ENCODE measurements at regions not wholly inside any gene's neighbourhood (a gene's known extent, or its start where the extent isn't known, plus 50 kb on each side); places are given as distances from the start of the nearest gene placed in this dataset.

DNA sequence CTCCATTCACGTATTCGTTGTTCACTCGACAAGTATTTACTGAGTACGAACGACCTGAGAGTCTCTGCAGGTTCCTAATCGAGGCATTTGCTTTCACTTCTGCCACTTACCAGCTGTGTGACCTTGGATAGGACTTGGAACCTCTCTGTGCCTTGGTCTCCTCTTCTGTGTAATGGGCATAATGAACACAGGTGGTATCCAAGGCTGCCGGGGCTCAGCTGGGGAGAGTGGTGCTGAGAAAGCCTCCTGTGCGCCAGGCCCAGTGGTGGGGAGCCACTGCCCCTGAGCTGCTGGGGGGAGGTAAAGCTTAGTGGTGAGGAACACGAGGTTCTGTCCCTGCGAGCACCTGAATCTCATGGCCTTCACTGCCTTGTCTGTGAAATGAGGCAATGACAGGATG lies 150.7 kb downstream of the IRF8 start:
- H3K27me3 ChIP-seq (ENCODE audit: low read length): peaks cover 55% of the 10 kb centered on the region

DNA sequence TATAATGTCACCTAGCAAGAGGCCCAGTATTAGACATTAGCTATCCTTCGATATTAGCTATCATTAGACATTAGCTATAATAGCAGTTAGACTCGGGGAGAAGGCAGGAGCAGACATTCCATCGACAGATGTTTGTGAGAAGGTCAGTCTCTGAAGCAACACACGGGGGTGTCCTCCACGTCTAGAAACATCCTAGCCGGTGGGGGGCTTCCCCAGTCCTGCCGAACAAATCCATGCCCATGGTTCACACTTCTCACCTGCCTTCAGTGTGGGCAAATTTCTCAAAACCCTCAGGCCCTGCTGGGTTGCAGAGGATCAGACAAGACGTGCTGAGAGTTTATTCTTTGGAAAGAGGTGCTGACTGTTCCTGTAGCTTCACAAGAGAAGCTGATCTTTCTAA lies 151.1 kb downstream of the IRF8 start:
- Histone ChIP-seq H3K27me3 (ENCODE audit: low read length) (peaks cover 58% of the 10 kb centered on the region), H3K4me1 (ENCODE audit: insufficient read depth, low read length) (no peaks in the 10 kb centered on the region), H3K9ac (ENCODE audit: low read length) (no peak overlapping the region), H3K4me2 (ENCODE audit: low read length) (no peak overlapping the region), H3K9me2 (replicated peaks; ENCODE audit: low read length) (no peaks in the 10 kb centered on the region), H3K36me3 (ENCODE audit: low read depth, low read length) (no peaks in the 10 kb centered on the region), H4K20me1 (ENCODE audit: low read length) (no peaks in the 10 kb centered on the region), H3K79me2 (ENCODE audit: low read length) (no peaks in the 10 kb centered on the region), H3F3A (ENCODE audit: low read length, unreplicated experiment) (no peaks in the 10 kb centered on the region), H3K4me3 (ENCODE audit: low read length) (no peak overlapping the region), H3K9me3 (ENCODE audit: low read length) (no peaks in the 10 kb centered on the region), H3K27ac (ENCODE audit: low read length) (no peak overlapping the region), H2AFZ (ENCODE audit: low read length) (no peak overlapping the region)
- no peak for TF ChIP-seq EZH2phosphoT487 (IDR thresholded peaks at IDR 0.05; ENCODE audit: borderline replicate concordance, low read length)
- TF ChIP-seq, protein P1, sequence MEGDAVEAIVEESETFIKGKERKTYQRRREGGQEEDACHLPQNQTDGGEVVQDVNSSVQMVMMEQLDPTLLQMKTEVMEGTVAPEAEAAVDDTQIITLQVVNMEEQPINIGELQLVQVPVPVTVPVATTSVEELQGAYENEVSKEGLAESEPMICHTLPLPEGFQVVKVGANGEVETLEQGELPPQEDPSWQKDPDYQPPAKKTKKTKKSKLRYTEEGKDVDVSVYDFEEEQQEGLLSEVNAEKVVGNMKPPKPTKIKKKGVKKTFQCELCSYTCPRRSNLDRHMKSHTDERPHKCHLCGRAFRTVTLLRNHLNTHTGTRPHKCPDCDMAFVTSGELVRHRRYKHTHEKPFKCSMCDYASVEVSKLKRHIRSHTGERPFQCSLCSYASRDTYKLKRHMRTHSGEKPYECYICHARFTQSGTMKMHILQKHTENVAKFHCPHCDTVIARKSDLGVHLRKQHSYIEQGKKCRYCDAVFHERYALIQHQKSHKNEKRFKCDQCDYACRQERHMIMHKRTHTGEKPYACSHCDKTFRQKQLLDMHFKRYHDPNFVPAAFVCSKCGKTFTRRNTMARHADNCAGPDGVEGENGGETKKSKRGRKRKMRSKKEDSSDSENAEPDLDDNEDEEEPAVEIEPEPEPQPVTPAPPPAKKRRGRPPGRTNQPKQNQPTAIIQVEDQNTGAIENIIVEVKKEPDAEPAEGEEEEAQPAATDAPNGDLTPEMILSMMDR (conservative IDR thresholded peaks at IDR 0.05; ENCODE audit: low read depth, low read length): no peak
- no peak for TF ChIP-seq EZH2 (IDR thresholded peaks at IDR 0.05; ENCODE audit: low read length, unreplicated experiment)
- BruUV-seq (replicated peaks): no TSS peak
- intact Hi-C loops (cut with micrococcal nuclease): no loop called here
- POLR2A ChIA-PET (ENCODE audit: unreplicated experiment): interaction anchor here (0.7 kb wide), 1 partner anchor 1756 kb away, joined by 3 read pairs; no protein-coding TSS in a partner anchor
- ATAC-seq (no peak), DNase-seq (no peak)
- CTCF ChIA-PET: no interaction called here

More for the DNA sequence above, 150.7 kb downstream of the IRF8 start:
- Histone ChIP-seq H4K20me1 (ENCODE audit: low read length) (no peaks in the 10 kb centered on the region), H3K4me2 (ENCODE audit: low read length) (no peak overlapping the region), H3K79me2 (ENCODE audit: low read length) (no peaks in the 10 kb centered on the region), H3K36me3 (ENCODE audit: low read depth, low read length) (no peaks in the 10 kb centered on the region), H3K9me3 (ENCODE audit: low read length) (no peaks in the 10 kb centered on the region), H3K4me3 (ENCODE audit: low read length) (no peak overlapping the region), H3K27ac (ENCODE audit: low read length) (no peak overlapping the region), H2AFZ (ENCODE audit: low read length) (no peak overlapping the region), H3K4me1 (ENCODE audit: insufficient read depth, low read length) (no peaks in the 10 kb centered on the region), H3K9ac (ENCODE audit: low read length) (no peak overlapping the region), H3K9me2 (replicated peaks; ENCODE audit: low read length) (no peaks in the 10 kb centered on the region), H3F3A (ENCODE audit: low read length, unreplicated experiment) (no peaks in the 10 kb centered on the region)
- BruUV-seq (replicated peaks): no TSS peak
- TF ChIP-seq, protein P1 (conservative IDR thresholded peaks at IDR 0.05; ENCODE audit: low read depth, low read length): no peak
- TF ChIP-seq EZH2phosphoT487 (IDR thresholded peaks at IDR 0.05; ENCODE audit: borderline replicate concordance, low read length): no peak
- no peak for TF ChIP-seq EZH2 (IDR thresholded peaks at IDR 0.05; ENCODE audit: low read length, unreplicated experiment)
- intact Hi-C loops (cut with micrococcal nuclease): no loop called here
- ATAC-seq (no peak), DNase-seq (no peak)
- POLR2A ChIA-PET (ENCODE audit: unreplicated experiment): interaction anchor here (0.7 kb wide), 1 partner anchor 1756 kb away, joined by 3 read pairs; no protein-coding TSS in a partner anchor
- CTCF ChIA-PET: no interaction called here

DNA sequence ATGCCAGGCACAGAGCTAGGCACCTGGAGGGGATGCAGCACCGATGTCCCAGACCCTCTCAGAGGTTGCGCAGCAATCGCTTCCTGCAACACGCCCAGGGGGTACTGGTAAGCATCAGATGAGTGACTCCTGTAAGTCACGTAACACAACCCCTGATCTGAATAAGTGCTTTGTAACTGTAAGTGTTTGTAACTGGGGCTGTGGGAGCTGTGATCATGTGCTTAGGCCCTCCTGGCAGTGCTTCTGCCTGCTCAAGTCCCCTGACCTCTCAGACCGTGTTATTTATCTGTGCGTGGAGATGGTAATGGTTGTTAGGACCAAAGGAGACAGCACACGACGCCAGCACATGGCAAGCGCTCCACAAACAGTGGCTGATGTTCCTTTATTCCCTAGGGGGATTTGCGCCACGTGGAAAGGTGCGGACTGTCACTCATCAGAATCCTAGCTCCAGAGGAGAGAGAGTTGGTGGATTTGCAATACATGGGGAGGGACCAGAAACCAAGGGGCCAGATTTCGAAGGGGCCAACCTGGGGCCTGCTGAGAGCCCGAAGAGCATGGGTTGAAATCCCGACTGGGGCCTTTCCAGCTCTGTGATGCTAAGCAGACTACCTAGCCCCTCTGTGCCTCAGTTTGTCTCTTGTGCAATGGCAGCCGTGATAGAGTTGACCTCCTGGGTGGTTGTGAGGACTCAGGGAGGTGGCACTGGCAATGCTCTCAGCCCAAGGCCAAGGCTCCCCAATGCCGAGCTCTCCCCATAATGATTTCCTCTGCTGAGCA lies 151.8 kb downstream of the IRF8 start:
- H3K4me3 ChIP-seq (ENCODE audit: low read length): no peak overlapping the region
- DNase-seq (no peak), ATAC-seq (no peak)
- BruUV-seq (replicated peaks): no TSS peak
- no peaks in the 10 kb centered on the region for H3K9me2 ChIP-seq (replicated peaks; ENCODE audit: low read length)
- H2AFZ ChIP-seq (ENCODE audit: low read length): no peak overlapping the region
- H3K9ac ChIP-seq (ENCODE audit: low read length): no peak overlapping the region
- POLR2A ChIA-PET (ENCODE audit: unreplicated experiment): no interaction called here
- H3F3A ChIP-seq (ENCODE audit: low read length, unreplicated experiment): no peaks in the 10 kb centered on the region
- no peak for TF ChIP-seq EZH2 (IDR thresholded peaks at IDR 0.05; ENCODE audit: low read length, unreplicated experiment)
- TF ChIP-seq, protein P1 (conservative IDR thresholded peaks at IDR 0.05; ENCODE audit: low read depth, low read length): no peak
- no peak for TF ChIP-seq EZH2phosphoT487 (IDR thresholded peaks at IDR 0.05; ENCODE audit: borderline replicate concordance, low read length)
- H3K4me1 ChIP-seq (ENCODE audit: insufficient read depth, low read length): no peaks in the 10 kb centered on the region
- intact Hi-C loops (cut with micrococcal nuclease): no loop called here
- H3K79me2 ChIP-seq (ENCODE audit: low read length): no peaks in the 10 kb centered on the region
- CTCF ChIA-PET: no interaction called here
- no peaks in the 10 kb centered on the region for H3K36me3 ChIP-seq (ENCODE audit: low read depth, low read length)
- H3K4me2 ChIP-seq (ENCODE audit: low read length): no peak overlapping the region
- no peak overlapping the region for H3K27ac ChIP-seq (ENCODE audit: low read length)
- H4K20me1 ChIP-seq (ENCODE audit: low read length): no peaks in the 10 kb centered on the region
- H3K27me3 ChIP-seq (ENCODE audit: low read length): peaks cover 60% of the 10 kb centered on the region
- H3K9me3 ChIP-seq (ENCODE audit: low read length): no peaks in the 10 kb centered on the region

Measured in PC-3 (cell line).